Duodenal mucosa (tissue), 2 donors: ENCODE measurements at regions not wholly inside any gene's neighbourhood (a gene's known extent, or its start where the extent isn't known, plus 50 kb on each side); places are given as distances from the start of the nearest gene placed in this dataset.

ENCODE experiments used
- H3K27ac ChIP-seq: one replicate; pipeline ENCODE4 v1.7.0; 2013; ENCODE audit warnings: low read depth, low read length
- H3K27me3 ChIP-seq, 2 donors: one replicate each; pipeline ENCODE4 v1.7.0; 2013; ENCODE audit warnings: low read length in 2 of 2, control low read depth in 1 of 2; ENCODE audit not compliant: insufficient read depth in 2 of 2, control insufficient read depth in 1 of 2
- H3K36me3 ChIP-seq, 2 donors: one replicate each; pipeline ENCODE4 v1.7.0; 2013; ENCODE audit warnings: low read length in 2 of 2, control low read depth in 1 of 2; ENCODE audit not compliant: insufficient read depth in 2 of 2, control insufficient read depth in 1 of 2
- H3K4me1 ChIP-seq, 2 donors: one replicate each; pipeline ENCODE4 v1.7.0; 2013; ENCODE audit warnings: low read length in 2 of 2, control low read depth in 1 of 2; ENCODE audit not compliant: insufficient read depth in 2 of 2, control insufficient read depth in 1 of 2
- H3K4me3 ChIP-seq, 2 donors: one replicate each; pipeline ENCODE4 v1.7.0; 2013; ENCODE audit warnings: low read length in 2 of 2, low read depth in 1 of 2
- H3K9ac ChIP-seq, 2 donors: one replicate each; pipeline ENCODE4 v1.7.0; 2013; ENCODE audit warnings: low read length in 2 of 2, low read depth in 1 of 2
- H3K9me3 ChIP-seq, 2 donors: one replicate each; pipeline ENCODE4 v1.7.0; 2013; ENCODE audit warnings: low read length in 2 of 2, control low read depth in 1 of 2; ENCODE audit not compliant: control insufficient read depth in 1 of 2

DNA sequence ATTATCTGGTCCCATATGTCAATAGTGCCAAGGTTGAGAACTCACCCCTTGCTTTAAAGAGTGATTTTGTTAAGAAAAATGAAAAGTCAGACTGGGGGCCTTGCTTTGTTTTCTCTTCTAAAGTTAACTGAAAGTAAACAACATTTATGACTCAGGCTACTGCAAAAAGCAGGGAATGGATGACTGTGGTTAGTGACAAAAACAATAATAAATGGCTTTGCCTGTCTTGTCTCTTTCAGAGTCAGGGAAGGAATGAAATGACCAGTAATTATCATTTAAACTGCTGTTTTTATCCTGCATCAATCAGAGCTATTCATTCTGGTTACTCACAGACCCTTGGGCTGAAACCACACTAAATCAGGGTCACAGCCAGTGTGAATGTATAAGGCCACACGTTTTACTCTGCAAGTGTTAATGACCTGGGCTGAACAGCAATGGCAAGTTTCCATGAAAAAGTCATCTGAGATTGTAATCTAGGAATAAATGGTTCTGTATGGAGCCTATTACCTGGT is 112.2 kb downstream of the ZNF608 start:
- no peak overlapping the region for H3K9ac ChIP-seq
- peaks cover 0 to 11% of the 10 kb centered on the region in 2 donors for H3K36me3 ChIP-seq
- H3K27me3 ChIP-seq: no peaks in the 10 kb centered on the region
- peaks cover 17 to 20% of the 10 kb centered on the region in 2 donors for H3K4me1 ChIP-seq
- no peaks in the 10 kb centered on the region for H3K9me3 ChIP-seq
- H3K4me3 ChIP-seq: no peak overlapping the region
- H3K27ac ChIP-seq: no peak overlapping the region

DNA sequence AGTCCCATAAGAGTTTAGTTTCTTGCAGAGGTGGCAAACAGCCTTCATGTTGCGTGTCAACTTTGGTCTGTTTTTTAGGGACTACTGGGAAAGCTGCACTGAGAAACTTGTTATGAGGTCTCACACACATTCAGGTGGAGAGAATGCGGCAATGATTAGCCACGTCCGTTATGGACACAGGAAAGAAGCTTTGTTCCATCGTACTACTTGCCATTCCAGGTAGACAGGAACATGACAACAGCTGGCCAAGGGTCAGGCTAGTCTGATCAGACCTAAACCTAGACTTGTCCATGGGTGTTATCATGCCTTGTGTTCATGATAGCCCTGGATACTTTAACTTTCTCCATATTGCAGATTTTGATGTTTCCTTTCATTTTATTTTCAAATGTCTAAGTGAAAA is 113.2 kb downstream of the ZNF608 start:
- no peak overlapping the region for H3K27ac ChIP-seq
- H3K27me3 ChIP-seq: no peaks in the 10 kb centered on the region
- no peak overlapping the region for H3K4me3 ChIP-seq
- H3K36me3 ChIP-seq: peaks cover 0 to 8% of the 10 kb centered on the region in 2 donors
- H3K9me3 ChIP-seq: no peaks in the 10 kb centered on the region
- peaks cover 17 to 20% of the 10 kb centered on the region in 2 donors for H3K4me1 ChIP-seq
- H3K9ac ChIP-seq: no peak overlapping the region

DNA sequence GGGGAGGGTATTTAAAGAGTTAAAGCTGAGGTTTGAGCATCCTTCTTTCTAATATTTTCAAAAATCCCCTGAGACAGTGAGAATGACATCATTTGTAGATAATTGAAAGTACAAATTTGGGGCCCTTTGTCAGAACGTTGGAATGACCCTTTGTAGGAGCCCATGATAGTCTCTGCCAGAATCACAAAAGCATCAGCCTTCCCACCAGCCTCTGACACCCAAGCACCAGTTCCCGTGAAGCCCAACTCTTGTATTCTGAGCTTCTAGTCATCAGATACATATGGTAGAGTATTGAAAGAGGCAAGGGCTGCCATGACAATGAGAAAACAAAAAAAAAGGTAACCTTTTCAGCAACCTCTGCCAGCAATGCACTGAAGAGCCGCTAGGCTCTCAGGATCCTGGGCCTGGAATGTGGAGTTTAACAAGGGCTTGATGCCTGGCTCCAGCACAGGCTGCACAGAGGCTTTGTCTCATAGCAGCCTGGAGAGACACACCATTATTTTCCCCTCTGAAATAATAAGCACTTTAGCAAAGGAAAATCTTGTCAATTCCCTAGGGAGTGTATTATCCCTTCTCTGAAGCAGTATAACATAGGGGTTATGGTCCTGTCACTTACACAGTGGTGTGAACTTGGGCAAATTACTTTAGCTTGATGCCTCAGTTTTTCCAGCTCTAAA is 114.4 kb downstream of the ZNF608 start:
- no peaks in the 10 kb centered on the region for H3K9me3 ChIP-seq

GRCh38 chr5:124630767-124631704 is 115.4 kb downstream of the ZNF608 start:
- no peaks in the 10 kb centered on the region for H3K9me3 ChIP-seq
- peaks cover 0 to 8% of the 10 kb centered on the region in 2 donors for H3K36me3 ChIP-seq
- H3K4me3 ChIP-seq: no peak overlapping the region
- no peak overlapping the region for H3K27ac ChIP-seq
- no peaks in the 10 kb centered on the region for H3K27me3 ChIP-seq
- H3K4me1 ChIP-seq: peaks cover 17 to 20% of the 10 kb centered on the region in 2 donors
- no peak overlapping the region for H3K9ac ChIP-seq

More for the DNA sequence above, 114.4 kb downstream of the ZNF608 start:
- Histone ChIP-seq H3K36me3 (peaks cover 0 to 8% of the 10 kb centered on the region in 2 donors), H3K4me3 (no peak overlapping the region), H3K4me1 (peaks cover 17 to 20% of the 10 kb centered on the region in 2 donors), H3K27me3 (no peaks in the 10 kb centered on the region), H3K9ac (no peak overlapping the region), H3K27ac (no peak overlapping the region)

GRCh38 chr5:124628721-124629596 is 117.5 kb downstream of the ZNF608 start:
- Histone ChIP-seq H3K4me1 (peaks cover 1 to 8% of the 10 kb centered on the region in 2 donors), H3K9me3 (no peaks in the 10 kb centered on the region), H3K36me3 (peaks cover 0 to 1% of the 10 kb centered on the region in 2 donors), H3K9ac (no peak overlapping the region), H3K27ac (no peak overlapping the region), H3K4me3 (no peak overlapping the region), H3K27me3 (no peaks in the 10 kb centered on the region)

DNA sequence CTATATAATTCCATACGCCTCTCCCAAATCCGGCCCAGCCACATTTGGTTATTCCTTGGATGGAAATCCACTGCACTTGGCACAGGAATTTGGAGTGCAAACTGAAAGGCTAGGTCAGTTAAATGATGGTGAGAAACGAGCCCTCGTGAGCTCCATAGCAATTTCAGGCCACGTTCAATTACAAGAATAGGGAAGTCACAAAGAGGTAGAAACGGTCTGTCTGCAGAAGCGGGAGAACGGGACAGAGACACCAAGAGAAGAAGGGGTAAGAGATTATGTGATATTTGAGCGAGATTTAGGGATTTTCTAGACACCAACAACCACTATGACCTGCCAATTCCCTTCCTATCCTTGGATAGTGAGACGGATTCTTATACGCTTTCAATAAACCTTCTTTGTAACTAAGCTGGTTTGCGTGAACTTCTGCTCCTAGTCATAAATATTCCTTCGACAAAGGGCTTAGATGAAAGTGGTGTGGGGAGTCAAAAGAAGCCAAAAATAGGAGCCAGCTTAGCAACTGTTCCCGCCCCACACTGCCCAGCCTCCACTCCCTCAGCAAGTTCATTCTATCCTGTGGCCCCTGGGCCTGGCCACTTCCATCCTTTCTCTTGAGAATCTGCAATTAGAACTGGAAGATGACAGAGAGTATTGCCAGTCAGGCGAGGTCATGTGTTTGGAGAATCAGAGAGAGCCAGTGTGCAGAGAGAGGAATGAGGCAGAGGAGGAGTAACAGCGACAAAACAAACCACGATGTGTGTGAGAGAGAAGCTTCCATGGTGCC is 118.4 kb downstream of the ZNF608 start:
- Histone ChIP-seq H3K9me3 (no peaks in the 10 kb centered on the region), H3K4me3 (no peak overlapping the region), H3K36me3 (no peaks in the 10 kb centered on the region), H3K9ac (no peak overlapping the region), H3K4me1 (peaks cover 0 to 8% of the 10 kb centered on the region in 2 donors), H3K27me3 (no peaks in the 10 kb centered on the region), H3K27ac (no peak overlapping the region)

DNA sequence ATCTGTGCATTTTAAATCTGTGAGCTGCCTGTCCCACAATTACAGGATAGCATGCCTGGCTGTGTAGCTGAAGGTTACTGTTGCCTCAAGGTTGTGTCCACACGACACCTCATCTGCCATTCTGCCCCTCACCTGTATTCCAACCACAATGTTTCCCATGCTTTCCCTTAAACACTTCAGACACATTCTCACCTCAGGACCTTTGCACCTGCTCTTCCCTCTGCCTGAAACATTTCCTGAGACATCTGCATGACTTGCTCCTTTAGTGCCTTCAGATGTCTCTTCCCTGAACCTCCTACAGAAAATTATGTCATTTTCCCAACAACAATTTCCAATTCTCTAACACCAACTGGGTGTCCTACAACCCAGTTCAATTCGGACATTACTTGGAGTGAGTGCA is 120.4 kb downstream of the ZNF608 start:
- H3K4me3 ChIP-seq: no peak overlapping the region
- peaks cover 0 to 4% of the 10 kb centered on the region in 2 donors for H3K4me1 ChIP-seq
- no peak overlapping the region for H3K9ac ChIP-seq
- no peaks in the 10 kb centered on the region for H3K9me3 ChIP-seq
- H3K27ac ChIP-seq: no peak overlapping the region
- no peaks in the 10 kb centered on the region for H3K27me3 ChIP-seq
- no peaks in the 10 kb centered on the region for H3K36me3 ChIP-seq

DNA sequence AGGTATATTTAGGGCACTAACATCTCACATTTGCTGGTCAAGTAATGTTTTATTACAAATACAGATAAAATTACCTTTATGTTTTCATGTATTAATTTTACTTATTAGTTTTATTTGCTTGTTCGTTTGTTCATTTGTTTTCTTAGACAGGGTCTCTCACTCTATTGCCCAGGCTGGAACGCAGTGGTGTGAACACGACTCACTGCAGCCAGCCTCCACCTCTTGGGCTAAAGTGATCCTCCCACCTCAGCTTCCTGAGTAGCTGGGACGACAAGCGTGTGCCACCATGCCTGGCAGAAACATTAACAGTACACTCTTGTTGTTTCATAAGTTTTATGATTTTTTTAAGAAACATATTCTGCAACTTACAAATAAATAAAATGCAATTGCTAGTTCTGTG is 123.2 kb downstream of the ZNF608 start:
- Histone ChIP-seq H3K9me3 (no peaks in the 10 kb centered on the region), H3K4me3 (no peak overlapping the region), H3K4me1 (no peaks in the 10 kb centered on the region), H3K36me3 (no peaks in the 10 kb centered on the region), H3K27ac (no peak overlapping the region), H3K27me3 (no peaks in the 10 kb centered on the region), H3K9ac (no peak overlapping the region)

DNA sequence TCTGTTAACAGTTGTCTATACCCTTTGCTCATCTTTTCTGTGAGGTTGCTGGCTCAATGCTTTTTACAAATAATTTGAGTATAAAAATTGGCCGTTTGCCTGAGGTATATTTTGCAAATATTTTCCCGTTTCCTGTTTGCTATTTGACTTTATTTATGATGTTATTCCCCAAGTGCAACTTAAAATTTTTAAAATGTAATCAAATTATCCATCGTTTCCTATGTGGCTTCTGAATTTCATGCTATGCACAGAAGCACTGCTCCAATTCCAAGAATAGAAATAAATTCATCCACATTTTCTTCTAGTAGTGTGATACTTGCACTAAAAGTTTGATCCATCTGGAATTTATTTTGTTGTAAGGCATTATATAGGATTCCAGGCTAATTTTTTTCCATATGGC is 123.6 kb downstream of the ZNF608 start:
- no peaks in the 10 kb centered on the region for H3K4me1 ChIP-seq
- no peak overlapping the region for H3K4me3 ChIP-seq
- H3K9ac ChIP-seq: no peak overlapping the region
- no peaks in the 10 kb centered on the region for H3K9me3 ChIP-seq
- no peak overlapping the region for H3K27ac ChIP-seq
- no peaks in the 10 kb centered on the region for H3K36me3 ChIP-seq
- H3K27me3 ChIP-seq: no peaks in the 10 kb centered on the region
